OCI-LY7 (cell line): ENCODE measurements at regions not wholly inside any gene's neighbourhood (a gene's known extent, or its start where the extent isn't known, plus 50 kb on each side); places are given as distances from the start of the nearest gene placed in this dataset.

Experiments
- CTCF ChIP-seq: fragments of 200-600 bp; sonication (generic); conservative IDR thresholded peaks from 2 replicates; pipeline ENCODE4 v1.5.1; 2014; ENCODE audit warnings: mild to moderate bottlenecking, antibody characterized with exemption, low read length, moderate library complexity, mixed read lengths
- EZH2phosphoT487 ChIP-seq: fragments of 200-600 bp; sonication (generic); IDR thresholded peaks from 2 replicates; pipeline ENCODE4 v1.6.1; 2018; ENCODE audit warnings: low read depth, borderline replicate concordance, mild to moderate bottlenecking, mixed run types, antibody characterized with exemption, low read length, moderate library complexity, mixed read lengths

- no peak for TF ChIP-seq CTCF
- TF ChIP-seq EZH2phosphoT487: no peak
These were observed 52.3 kb upstream of the BCL11B start for GRCh38 chr14:99324291-99324690.
